GM20000 (cell line): ENCODE measurements at regions not wholly inside any gene's neighbourhood (a gene's known extent, or its start where the extent isn't known, plus 50 kb on each side); places are given as distances from the start of the nearest gene placed in this dataset.

Experiments
- DNase-seq: peaks from one replicate; pipeline ENCODE4 v3.0.0; 2012; ENCODE audit warnings: low spot score
- CTCF ChIP-seq: IDR thresholded peaks from 2 replicates; pipeline ENCODE4 v1.5.1; 2012; ENCODE audit warnings: mild to moderate bottlenecking, control low read depth; ENCODE audit errors: extremely low read depth, missing control alignments

- DNase-seq, result no peak
- no peak for TF ChIP-seq CTCF
These were observed 663.7 kb upstream of the B3GAT1 start for GRCh38 chr11:135075740-135076139.

- no peak for DNase-seq
These were observed 662.5 kb upstream of the B3GAT1 start for GRCh38 chr11:135074397-135074998.

GRCh38 chr11:135073870-135074269 is 661.8 kb upstream of the B3GAT1 start:
- no peak for TF ChIP-seq CTCF
- DNase-seq, result no peak

More at GRCh38 chr11:135074397-135074998, 662.5 kb upstream of the B3GAT1 start:
- no peak for TF ChIP-seq CTCF

- no peak for TF ChIP-seq CTCF
- no peak for DNase-seq
These were observed 661.3 kb upstream of the B3GAT1 start for GRCh38 chr11:135073381-135073780.

GRCh38 chr11:135069890-135070289 is 657.8 kb upstream of the B3GAT1 start:
- no peak for DNase-seq

GRCh38 chr11:135069063-135069462 is 657.0 kb upstream of the B3GAT1 start:
- no peak for DNase-seq
- TF ChIP-seq CTCF, result no peak

More at GRCh38 chr11:135069890-135070289, 657.8 kb upstream of the B3GAT1 start:
- TF ChIP-seq CTCF, result no peak

GRCh38 chr11:135062994-135063393 is 651.0 kb upstream of the B3GAT1 start:
- no peak for DNase-seq
- no peak for TF ChIP-seq CTCF
